ENCODE measurements at regions not wholly inside any gene's neighbourhood (a gene's known extent, or its start where the extent isn't known, plus 50 kb on each side); places are given as distances from the start of the nearest gene placed in this dataset.

GRCh38 chr14:22300646-22301045 lies 288.4 kb downstream of the DAD1 start:
- H3K4me3 ChIP-seq (ENCODE audit: low read depth, low read length), result no peak overlapping the region
- no peak for DNase-seq (ENCODE audit: low read depth)
- TF ChIP-seq, protein P1, sequence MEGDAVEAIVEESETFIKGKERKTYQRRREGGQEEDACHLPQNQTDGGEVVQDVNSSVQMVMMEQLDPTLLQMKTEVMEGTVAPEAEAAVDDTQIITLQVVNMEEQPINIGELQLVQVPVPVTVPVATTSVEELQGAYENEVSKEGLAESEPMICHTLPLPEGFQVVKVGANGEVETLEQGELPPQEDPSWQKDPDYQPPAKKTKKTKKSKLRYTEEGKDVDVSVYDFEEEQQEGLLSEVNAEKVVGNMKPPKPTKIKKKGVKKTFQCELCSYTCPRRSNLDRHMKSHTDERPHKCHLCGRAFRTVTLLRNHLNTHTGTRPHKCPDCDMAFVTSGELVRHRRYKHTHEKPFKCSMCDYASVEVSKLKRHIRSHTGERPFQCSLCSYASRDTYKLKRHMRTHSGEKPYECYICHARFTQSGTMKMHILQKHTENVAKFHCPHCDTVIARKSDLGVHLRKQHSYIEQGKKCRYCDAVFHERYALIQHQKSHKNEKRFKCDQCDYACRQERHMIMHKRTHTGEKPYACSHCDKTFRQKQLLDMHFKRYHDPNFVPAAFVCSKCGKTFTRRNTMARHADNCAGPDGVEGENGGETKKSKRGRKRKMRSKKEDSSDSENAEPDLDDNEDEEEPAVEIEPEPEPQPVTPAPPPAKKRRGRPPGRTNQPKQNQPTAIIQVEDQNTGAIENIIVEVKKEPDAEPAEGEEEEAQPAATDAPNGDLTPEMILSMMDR (IDR thresholded peaks at IDR 0.05; ENCODE audit: control insufficient read depth, extremely low read depth, insufficient read depth), result no peak

GRCh38 chr14:22297376-22297775 lies 291.6 kb downstream of the DAD1 start:
- TF ChIP-seq, protein P1 (IDR thresholded peaks at IDR 0.05; ENCODE audit: control insufficient read depth, extremely low read depth, insufficient read depth), result no peak
- H3K4me3 ChIP-seq (ENCODE audit: low read depth, low read length), result no peak overlapping the region
- DNase-seq (ENCODE audit: low read depth), result no peak

DNA sequence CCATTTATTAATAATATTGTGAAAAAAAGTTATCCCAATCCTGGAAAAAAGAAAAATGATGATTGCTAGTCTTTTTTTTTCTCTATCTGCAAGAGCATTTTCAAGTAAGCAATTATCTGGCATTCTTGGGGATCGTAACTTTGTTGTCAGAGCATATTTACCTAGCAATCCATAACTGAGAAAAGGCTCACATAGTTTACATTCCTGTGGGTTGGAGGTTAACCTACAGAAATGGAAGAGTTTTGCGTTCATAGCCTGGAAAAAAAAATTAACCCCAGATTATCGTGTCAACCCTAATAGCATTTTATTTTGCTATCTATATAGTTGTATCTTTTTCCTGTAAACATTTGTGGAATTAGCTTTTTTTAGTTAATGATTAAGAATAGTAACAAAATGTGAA lies 292.3 kb downstream of the DAD1 start:
- no peak for DNase-seq (ENCODE audit: low read depth)
- H3K4me3 ChIP-seq (ENCODE audit: low read depth, low read length), result 0 out of 2 replicates have a peak overlapping the region, but pooled peaks have one; percentile 0
- TF ChIP-seq, protein P1 (IDR thresholded peaks at IDR 0.05; ENCODE audit: control insufficient read depth, extremely low read depth, insufficient read depth), result no peak

- no peak overlapping the region for H3K4me3 ChIP-seq (ENCODE audit: low read depth, low read length)
- TF ChIP-seq, protein P1 (IDR thresholded peaks at IDR 0.05; ENCODE audit: control insufficient read depth, extremely low read depth, insufficient read depth), result no peak
- DNase-seq (ENCODE audit: low read depth), result peak; percentile 79
Observed at GRCh38 chr14:22296088-22296487, 292.9 kb downstream of the DAD1 start.

GRCh38 chr14:22291406-22291805 lies 297.6 kb downstream of the DAD1 start:
- no peak for DNase-seq (ENCODE audit: low read depth)
- TF ChIP-seq, protein P1 (IDR thresholded peaks at IDR 0.05; ENCODE audit: control insufficient read depth, extremely low read depth, insufficient read depth), result no peak

GRCh38 chr14:22289570-22289969 lies 299.5 kb downstream of the DAD1 start:
- TF ChIP-seq, protein P1 (IDR thresholded peaks at IDR 0.05; ENCODE audit: control insufficient read depth, extremely low read depth, insufficient read depth), result no peak
- DNase-seq (ENCODE audit: low read depth), result no peak

More at GRCh38 chr14:22291406-22291805, 297.6 kb downstream of the DAD1 start:
- no peak overlapping the region for H3K4me3 ChIP-seq (ENCODE audit: low read depth, low read length)

DNA sequence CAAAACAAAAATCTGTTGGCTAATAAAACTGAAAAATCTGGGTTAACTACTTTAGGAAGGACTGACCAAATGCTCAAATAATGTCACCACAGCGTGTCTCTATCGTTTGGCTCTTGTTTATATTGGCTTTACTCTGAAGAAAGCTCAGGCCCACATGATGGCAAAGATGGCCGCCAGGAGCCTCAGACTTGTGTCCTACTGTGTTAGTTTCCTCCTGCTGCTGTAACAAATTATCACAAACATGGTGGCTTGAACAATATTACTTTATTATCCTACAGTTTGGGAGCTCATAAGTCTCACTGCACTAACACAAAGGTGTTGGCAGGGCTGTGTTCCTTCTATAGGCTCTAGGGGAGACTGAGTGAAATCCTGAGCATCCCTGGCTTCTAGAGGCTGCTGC lies 303.0 kb downstream of the DAD1 start:
- no peak for DNase-seq (ENCODE audit: low read depth)
- no peak overlapping the region for H3K4me3 ChIP-seq (ENCODE audit: low read depth, low read length)
- TF ChIP-seq, protein P1 (IDR thresholded peaks at IDR 0.05; ENCODE audit: control insufficient read depth, extremely low read depth, insufficient read depth), result no peak

More at GRCh38 chr14:22289570-22289969, 299.5 kb downstream of the DAD1 start:
- no peak overlapping the region for H3K4me3 ChIP-seq (ENCODE audit: low read depth, low read length)

Data from LNCaP clone FGC (cell line).